NCI-H748 treated with DMSO at 0.1 percent for 48 hours (cell line): ENCODE measurements at regions not wholly inside any gene's neighbourhood (a gene's known extent, or its start where the extent isn't known, plus 50 kb on each side); places are given as distances from the start of the nearest gene placed in this dataset.

Source experiments
- DNase-seq: peaks from one replicate; lab custom pipeline; 2025; lab: John Stamatoyannopoulos, UW

DNA sequence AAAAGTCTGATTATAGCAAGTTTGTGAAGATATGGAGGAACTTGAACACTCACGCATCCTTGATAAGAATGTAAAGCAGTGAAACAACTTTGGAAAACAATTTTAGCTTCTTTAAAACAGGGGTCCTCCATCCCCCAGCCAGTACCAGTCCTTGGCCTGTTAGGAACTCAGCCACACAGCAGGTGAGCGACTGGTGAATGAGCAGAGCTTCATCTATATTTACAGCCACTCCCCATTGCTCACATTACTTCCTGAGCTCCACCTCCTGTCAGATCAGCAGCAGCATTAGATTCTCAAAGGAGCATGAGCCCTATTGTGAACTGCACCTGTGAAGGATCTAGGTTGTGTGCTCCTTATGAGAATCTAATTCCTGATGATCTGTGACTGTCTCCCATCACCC, 530.3 kb upstream of the PRKX start:
- DNase-seq = no peak

DNA sequence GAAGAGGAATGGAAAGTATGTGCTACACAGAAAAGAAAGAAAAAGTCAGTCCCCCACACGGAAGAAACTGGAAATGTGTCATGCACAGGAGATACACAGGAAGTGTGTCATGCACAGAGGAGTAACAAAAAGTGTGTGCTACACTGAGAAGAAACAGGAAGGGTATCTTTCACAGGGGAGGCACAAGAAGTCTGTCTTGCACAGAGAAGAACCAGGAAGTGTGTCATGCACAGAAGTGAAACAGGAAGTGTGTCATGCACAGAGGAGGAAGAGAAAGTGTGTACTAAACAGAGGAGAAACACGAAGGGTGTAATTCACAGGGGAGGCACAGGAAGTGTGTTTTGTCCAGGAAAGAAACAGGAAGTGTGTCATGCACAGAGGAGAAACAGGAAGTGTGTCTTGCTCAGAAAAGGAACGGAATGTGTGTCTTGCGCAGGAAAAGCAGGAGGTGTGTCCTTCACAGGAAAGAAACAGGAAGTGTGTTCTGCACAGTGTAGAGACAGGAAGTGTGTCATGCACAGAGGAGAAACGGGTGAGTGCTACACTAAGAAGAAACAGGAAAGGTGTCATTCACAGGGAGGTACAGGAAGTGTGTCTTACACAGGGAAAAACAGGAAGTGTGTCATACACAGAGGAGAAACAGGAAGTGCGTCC, 527.2 kb upstream of the PRKX start:
- no peak for DNase-seq

DNA sequence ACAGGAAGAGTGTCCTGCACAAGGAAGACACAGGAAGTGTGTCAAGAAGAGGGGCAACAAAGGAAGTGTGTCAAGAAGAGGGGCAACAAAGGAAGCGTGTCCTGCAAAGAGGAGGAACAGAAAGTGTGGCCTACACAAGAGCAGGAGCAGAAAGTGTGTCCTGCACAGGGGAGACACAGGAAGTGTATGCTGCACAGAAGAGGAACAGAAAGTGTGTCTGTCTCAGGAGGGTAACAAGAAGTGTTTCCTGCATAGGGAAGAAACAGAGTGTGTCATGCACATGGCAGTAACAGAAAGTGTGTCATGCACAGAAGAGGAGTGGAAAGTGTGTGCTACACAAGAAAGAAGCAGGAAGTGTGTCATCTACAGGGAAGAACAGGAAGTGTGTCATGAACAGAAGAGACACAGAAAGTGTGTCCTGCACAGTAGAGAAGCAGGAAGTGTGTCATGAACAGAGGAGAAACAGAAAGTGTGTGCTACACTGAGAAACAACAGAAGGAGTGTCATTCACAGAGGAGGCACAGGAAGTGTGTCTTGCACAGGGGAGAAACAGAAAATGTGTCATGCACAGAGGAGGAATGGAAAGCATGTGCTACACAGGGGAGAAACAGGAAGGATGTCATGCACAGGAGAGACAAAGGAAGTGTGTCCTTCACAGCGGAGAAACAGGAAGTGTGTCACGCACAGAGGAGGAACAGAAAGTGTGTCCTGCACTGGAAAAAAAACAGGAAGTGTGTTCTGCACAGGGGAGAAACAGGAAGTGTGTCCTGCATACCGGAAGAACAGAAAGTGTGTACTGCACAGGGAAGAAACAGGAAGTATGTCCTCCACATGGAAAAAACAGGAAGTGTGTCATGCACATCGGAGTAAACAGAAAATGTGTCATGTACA, 526.4 kb upstream of the PRKX start:
- no peak for DNase-seq

DNA sequence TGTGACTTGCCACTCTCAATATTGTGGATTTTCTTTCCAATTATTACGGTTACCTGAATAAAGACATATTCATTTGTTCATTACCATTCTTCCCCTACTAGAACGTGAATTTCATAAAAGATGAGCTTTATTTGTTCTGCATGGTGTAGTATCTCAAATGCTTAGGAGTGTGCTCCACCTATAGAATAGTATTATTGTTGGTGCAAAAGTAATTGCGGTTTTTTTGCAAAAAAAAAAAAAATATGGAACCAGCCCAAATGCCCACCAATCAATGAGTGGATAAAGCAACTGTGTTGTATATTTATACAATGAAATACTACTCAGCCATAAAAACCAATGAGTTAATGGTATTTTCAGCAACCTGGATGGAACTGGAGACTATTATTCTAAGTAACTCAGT, 525.5 kb upstream of the PRKX start:
- no peak for DNase-seq

DNA sequence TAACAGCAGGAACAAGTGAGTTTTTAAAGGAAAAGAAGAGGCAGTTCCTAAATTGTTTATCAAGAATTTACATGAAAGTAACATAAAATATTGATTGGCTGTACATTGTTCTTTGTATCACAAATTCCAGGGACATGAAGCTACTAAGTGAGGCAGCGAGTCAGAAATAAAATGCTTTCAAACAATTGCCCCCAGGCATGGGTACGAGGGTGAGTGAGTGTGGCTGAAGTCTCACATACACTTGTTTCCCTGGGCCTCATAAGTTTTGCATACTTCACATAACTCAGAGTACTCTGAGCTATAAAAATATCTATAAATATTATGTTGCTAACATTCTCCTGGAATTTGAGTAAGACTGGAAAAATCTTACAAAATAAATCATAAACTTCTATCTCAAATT, 511.6 kb upstream of the PRKX start:
- DNase-seq = no peak

DNA sequence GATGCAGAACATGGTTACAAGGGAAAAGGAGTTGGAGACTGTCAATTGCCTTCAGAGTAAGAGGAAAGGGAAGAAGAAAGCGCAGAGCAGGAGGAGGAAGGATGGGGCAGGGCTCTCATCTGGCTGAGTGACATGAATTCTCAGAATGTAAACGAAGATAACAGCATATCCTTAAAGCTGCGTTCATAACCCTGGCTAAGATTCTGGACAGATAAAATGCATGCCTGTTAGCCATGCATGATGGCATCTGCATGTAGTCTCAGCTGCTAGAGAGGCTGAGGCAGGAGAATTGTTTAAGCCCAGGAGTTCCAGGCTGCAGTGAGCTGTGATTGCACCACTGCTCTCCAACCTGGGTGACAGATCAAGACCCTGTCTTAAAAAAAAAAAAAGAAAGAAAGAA, 493.5 kb upstream of the PRKX start:
- DNase-seq = no peak

DNA sequence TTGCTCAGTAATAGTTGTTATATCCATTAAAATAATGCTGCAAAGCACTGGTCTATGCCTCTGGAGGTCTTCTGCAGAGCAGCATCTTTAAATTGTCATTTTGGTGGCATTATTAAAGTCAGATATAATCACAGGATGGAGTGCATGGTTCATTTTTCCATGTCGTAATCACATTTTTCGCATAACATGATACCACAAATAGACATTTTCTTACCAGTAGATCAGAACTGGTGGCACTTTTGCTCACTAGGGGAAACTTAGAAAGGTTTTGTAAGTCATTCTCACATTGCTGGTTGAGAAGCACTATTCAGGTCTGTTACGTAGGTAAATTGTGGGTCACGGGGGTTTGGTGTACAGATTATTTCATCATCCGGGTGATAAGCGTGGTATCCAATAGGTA, 484.5 kb upstream of the PRKX start:
- DNase-seq = no peak

DNA sequence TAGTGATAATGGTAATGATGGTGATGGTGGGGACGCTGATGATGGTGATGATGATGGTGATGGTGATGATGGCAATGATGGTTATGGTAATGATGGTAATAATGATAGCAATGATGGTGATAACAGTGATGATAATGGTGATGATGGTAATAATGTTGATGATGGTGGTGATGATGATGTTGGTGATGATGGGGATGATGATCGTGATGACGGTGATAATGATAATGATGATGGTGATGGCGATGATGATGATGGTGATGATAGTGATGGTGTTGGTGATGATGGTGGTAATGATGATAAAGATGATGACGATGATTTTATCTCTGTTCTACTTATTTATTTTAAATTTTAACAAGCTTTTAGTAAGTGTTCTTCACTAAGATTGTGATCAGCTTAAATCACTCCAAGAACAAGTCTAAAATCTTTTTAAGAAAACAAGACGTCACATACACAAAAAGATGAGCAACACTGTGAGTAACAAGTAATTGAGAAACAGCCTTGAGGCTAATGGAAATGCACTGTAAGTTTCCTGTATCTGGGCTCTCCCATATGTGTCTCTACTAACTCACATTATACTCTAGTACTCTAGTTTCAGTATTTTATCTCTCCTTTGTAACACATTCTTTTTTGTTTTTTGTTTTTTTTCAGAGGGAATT, 480.2 kb upstream of the PRKX start:
- no peak for DNase-seq

DNA sequence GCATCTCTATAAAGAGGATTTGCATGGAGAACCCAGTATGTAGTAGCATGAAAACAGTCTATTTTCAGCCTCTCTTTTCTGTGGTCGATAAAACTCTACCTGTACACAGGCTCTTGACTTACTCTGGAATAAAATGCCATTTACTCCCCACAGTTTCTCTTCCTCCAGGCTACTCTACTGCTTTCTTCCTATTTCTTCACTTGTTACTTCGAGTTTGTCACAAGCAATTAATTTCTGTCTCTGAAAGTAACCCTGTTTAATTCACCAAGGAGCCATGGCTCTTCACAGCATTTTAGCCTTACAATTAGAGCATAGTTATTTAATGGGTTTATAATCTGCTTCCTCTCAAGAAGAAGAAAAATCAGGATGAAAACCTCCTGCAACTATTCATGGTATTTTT, 472.9 kb upstream of the PRKX start:
- DNase-seq = no peak

DNA sequence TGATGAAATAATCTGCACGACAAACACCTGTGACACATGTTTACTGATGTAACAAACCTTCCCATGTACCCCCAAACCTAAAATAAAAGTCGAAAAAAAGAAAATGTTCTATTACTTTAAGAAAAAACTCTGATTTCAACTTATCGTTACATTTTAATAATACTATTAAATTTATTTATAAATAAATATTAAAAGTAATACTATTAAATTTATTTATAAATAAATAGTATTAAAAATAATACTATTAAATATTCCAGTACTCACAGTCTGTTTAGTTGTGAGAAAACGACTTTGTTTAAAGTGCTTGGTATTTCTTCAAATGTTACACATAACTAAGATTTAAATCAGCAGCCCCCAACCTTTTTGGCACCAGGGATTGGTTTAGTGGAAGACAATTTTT, 471.6 kb upstream of the PRKX start:
- no peak for DNase-seq

DNA sequence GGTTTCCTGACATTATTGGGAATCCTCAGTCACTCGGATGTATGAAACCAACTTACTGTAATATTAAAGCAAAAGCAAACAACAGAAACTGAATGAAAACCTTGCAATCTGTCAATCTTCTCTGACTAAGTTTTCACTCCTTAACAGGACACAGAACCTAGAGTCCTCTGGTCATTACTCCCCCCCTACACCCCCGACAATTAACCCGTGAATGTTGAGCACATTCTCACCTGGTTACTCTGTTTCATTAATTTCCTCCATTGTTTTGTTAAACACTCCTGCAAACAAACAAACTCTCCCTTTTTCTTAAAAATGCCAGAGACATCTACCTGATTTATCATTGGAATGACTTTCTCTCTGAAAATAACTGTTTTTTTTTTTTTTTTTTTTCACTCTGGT, 469.0 kb upstream of the PRKX start:
- no peak for DNase-seq

DNA sequence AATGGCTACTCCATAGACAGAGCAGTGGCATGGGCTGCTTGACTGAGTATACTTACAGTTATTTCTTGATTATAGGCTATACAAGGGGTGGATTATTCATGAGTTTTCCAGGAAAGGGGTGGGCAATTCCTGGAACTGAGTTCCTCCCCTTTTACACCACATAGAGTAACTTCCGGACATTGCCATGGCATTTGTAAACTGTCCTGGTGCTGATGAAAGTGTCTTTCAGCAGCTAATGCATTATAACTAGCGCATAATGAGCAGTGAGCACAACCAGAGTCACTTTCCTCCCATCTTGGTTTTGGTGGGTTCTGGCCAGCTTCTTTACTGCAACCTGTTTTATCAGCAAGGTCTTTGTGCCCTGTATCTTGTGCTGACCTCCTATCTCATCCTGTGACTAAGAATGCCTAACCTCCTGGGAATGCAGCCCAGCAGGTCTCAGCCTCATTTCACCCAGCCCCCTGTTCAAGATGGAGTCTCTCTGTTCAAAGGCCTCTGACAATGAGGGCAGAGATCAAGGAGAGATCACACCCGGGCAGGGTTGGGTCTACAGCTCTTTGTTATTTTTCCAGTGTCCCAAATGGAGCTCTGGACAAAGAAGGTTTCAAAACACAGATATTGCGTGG, 468.4 kb upstream of the PRKX start:
- no peak for DNase-seq

DNA sequence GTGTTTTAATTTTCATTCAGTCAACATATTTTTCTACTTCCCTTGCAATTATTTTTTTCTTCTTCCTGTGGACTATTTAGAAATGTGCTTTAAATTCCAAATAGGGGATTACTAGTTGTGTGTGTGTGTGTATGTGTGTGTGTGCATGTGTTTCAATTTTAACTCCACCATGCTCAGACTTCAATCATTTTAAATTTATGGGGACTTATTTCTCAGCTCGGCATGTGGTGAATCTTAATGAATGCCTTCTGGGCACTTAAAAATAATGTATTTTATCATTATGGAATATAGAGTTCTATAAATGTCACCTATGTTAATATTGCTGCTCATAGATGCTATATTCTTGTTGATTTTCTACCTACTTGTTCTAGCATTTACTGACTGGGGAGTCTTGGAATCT, 465.6 kb upstream of the PRKX start:
- no peak for DNase-seq

DNA sequence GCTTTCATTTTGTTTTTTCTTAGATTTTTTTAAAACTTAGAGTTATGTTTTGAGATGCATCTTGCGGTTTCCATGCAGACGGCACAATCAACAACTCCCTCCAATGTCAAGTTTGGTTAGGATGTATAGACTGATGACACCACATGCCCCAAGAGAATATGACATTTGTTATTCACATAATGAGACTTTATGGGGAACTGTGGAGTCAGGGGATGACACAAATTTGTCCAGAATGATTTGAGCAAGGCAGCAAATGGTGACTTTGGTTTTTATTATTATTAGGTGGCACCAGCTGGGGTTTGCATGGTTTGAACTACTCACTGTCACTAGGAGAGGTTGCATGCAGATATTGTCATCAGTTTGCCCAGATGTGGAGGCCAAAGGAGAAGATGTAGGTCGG, 461.8 kb upstream of the PRKX start:
- no peak for DNase-seq

DNA sequence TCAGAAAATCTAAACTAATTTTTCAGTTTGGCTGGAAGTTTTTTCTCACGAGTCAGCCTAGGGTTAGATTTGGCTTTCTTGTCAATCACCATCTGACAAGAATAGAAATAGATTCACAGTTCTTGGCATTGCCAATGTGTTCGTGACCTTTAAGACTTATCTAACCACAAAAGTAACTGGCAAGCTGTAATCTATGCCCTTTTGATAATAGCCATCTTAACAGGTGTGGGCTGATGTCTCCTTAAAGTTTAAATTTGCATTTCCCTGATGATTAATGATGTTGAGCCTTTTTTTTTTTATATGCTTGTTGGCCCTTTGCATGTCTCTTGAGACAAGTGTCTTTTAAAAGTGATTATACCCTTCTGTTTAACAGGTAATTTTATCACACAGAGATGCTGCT, 460.3 kb upstream of the PRKX start:
- no peak for DNase-seq

DNA sequence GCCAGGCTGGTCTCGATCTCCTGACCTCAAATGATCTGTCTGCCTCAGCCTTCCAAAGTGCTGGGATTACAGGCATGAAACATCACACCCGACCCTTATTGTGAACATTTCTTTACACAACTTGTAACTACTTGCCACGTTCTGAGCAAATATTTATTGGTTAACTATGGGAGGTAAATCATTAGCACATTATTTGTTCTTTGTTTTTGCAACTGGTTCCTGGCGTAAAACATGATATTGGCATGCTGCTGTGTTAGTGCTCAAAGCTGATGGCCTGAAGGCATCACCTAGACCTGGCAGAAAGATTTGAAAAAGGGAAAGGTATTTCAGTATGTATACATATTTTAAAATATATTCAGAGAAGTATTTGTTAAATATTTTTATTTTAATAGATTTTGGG, 438.3 kb upstream of the PRKX start:
- DNase-seq = no peak

DNA sequence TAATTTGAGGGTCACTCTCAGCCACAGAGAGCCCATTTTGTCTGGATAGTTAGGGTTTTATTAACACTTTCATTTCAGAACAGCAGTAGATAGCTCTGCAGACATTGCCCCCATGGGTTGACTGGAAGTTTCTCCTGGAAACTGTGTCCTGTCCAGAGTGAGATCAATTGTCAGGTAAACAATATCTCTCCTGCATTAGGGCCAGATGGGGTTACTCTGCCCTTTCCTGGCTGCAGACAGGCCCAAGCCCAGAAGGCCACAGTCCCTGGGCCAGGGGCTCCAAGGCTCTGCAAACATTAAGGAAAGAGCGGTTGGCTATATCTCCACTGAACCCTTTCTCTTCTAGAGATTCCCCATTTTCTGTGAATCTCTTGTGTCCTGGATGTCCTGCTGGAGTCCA, 436.8 kb upstream of the PRKX start:
- DNase-seq = no peak

DNA sequence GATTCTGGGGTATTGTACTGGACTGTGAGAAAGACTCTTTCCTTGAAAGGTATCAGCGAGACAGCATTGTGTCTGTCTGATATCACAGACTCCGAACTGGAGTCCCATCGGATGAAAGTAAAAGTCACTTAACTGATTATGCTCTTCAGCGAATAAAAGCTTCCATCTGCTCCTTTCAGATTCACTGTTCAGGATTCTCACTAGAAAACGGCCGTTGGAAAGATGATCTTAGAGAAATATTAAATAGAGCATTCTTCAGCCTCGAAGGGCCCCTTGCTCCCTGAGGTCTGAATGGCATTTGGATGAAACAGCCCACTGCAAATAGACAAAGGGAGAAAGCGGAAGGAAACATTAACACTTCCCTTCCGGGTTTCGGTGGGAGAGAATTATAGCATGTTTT, 416.2 kb upstream of the PRKX start:
- no peak for DNase-seq

DNA sequence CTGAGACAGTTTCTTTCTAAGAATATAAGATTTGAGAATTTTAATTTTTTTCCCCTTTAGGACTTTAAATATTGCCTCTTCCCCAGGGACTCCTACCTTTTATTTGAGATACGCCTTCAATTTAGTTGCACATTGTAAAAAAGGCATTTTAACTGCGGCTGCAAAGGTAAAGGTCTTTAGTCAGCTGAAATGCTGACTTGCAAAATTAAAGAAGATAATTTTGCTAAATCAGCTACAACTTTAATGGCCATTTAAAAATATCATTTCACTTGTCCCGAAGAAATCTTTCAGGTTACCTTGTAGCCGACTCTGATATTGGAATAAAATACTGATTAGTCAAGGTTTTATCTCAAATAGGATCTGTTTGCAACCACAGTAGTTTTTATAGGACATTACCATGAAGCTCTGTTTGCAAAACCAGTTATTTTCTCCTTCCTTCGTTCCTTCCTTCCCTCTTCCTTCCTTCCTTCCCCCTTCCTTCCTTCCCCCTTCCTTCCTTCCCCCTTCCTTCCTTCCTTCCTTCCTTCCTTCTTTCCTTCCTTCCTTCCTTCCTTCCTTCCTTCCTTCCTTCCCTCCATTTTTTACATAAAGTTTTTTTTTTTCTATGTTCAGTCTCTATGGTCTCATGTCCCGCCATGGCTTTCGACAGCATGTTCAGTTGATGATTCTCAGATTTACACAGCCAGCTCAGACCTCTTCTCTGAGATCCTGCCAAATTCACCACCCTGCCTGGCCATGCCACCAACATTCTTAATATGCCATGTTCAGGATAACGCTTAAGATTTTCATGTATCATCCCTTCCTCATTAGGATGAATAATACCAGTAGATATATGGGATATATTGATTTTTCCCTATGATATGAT, 405.4 kb upstream of the PRKX start:
- no peak for DNase-seq

DNA sequence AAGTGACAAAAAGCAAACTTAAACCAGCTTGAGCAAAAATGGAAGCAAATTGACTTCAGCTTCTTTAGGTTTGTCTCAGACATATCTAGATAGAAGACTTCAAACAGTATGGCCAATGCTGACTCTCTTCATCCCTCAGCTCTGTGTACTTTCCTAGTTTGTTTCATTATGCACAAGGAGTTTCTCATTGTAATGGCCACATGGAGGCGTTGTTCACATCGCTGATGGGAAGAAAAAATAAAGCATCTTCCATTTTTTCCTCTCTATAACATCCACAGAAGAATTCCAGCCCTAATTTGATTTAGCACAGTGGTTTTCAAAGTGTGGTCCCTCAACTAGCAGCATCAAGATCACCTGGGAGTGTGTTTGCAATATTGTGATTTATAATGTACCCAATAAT, 397.5 kb upstream of the PRKX start:
- DNase-seq = peak; percentile 6

DNA sequence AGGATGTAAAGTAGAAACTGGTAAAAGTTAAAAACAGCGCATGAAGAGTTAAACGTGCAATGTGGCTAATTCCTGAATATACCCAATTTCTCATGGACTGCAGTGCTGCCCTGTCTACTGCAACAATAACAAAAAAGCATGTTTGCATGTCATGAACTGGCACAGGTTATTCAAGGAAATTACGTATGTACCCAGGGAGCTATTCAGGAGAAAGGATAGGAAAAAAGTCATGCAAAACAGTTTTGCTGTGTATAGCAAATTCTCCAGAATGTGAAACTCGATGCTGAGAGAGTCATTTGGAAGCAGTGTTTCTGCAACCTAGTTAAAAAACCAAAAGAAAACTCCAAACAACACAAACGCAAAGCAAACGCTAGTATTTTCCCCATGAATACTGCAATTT, 381.5 kb upstream of the PRKX start:
- no peak for DNase-seq
